Stomach (tissue), 8 donors: ENCODE measurements at regions not wholly inside any gene's neighbourhood (a gene's known extent, or its start where the extent isn't known, plus 50 kb on each side); places are given as distances from the start of the nearest gene placed in this dataset.

Experiments used
- DNase-seq, 2 donors: peaks; one replicate each; pipeline versions ENCODE4 v3.0.0 to v3.0.0-alpha.2; 2013 to 2019
- H3K27ac ChIP-seq, 5 donors: fragments of 200-600 bp in 4 of 5; sonication (generic) in 4 of 5; one replicate each; pipeline ENCODE4 v1.5.1; 2013 to 2019; ENCODE audit warnings: mild to moderate bottlenecking in 1 of 5, moderate library complexity in 1 of 5
- H3K27me3 ChIP-seq, 3 donors: fragments of 200-600 bp; sonication (generic); one replicate each; pipeline ENCODE4 v1.5.1; 2017 to 2019; ENCODE audit warnings: mixed run types in 1 of 3
- H3K36me3 ChIP-seq, 4 donors: fragments of 200-600 bp; sonication (generic); 1 replicate in 3 of 4; 2 replicates in 1 of 4; pipeline ENCODE4 v1.5.1; 2016 to 2019
- H3K4me1 ChIP-seq, 4 donors: fragments of 200-600 bp; sonication (generic); one replicate each; pipeline ENCODE4 v1.5.1; 2016 to 2019
- H3K4me3 ChIP-seq, 4 donors: fragments of 200-600 bp; sonication (generic) in 3 of 4; one replicate each; pipeline ENCODE4 v1.5.1; 2016 to 2019; ENCODE audit warnings: mild to moderate bottlenecking in 1 of 4
- H3K9me3 ChIP-seq, 4 donors: fragments of 200-600 bp; sonication (generic); one replicate each; pipeline ENCODE4 v1.5.1; 2016 to 2019
- CTCF ChIP-seq, 7 experiments: fragments of 450-650 bp in 4 of 7; fragments of 200-600 bp in 3 of 7; sonication (generic) in 3 of 7; IDR thresholded peaks; one replicate each; pipeline ENCODE4 v1.5.1; 2016 to 2019; ENCODE audit warnings: antibody characterized with exemption in 7 of 7, control low read depth in 2 of 7, mild to moderate bottlenecking in 1 of 7
- EP300 ChIP-seq: sonication (generic); formaldehyde crosslinking; IDR thresholded peaks from one replicate; pipeline ENCODE4 v1.6.1; 2017; ENCODE audit warnings: antibody characterized with exemption
- POLR2A ChIP-seq, 4 donors: fragments of 450-650 bp; IDR thresholded peaks; one replicate each; pipeline ENCODE4 v1.6.1; 2016; ENCODE audit warnings: antibody characterized with exemption in 4 of 4, control low read depth in 2 of 4, mild to moderate bottlenecking in 1 of 4, moderate library complexity in 1 of 4
- POLR2AphosphoS5 ChIP-seq, 3 donors: sonication (generic); formaldehyde crosslinking; IDR thresholded peaks; one replicate each; pipeline ENCODE4 v1.6.1; 2016; ENCODE audit warnings: antibody characterized with exemption in 3 of 3
- WGBS, 5 donors: extraction: QIAGEN DNeasy Blood & Tissue Kit in 3 of 5; methylation state at CpG; one replicate each; pipeline versions ENCODE4 v1.1.5 to v1.1.7; 2013 to 2018; 5-methylcytosine and 5-hydroxymethylcytosine counted together
- intact Hi-C: fragments of 100-400 bp; cut with DNase I; formaldehyde crosslinking; loops from one replicate; pipeline ENCODE4 v1.15.1; 2023; ENCODE audit warnings: low total_unique reads
- donor health status: healthy with polysubstance abuse.
- donor health status: Bipolar disorder and iron deficiency.
- donor health status: healthy.

- intact Hi-C loops: no loop called here
- no peak for DNase-seq
- no peaks in the 10 kb centered on the region for H3K36me3 ChIP-seq
- TF ChIP-seq POLR2AphosphoS5 (IDR thresholded peaks at IDR 0.05) (no peak), POLR2A (IDR thresholded peaks at IDR 0.05) (no peak)
- WGBS, 5 donors: 57 to 82% (median 74%) methylated on average over 4 of the region's 4 CpGs
- H3K4me3 ChIP-seq: no peak overlapping the region
- no peaks in the 10 kb centered on the region for H3K9me3 ChIP-seq
- no peaks in the 10 kb centered on the region for H3K27me3 ChIP-seq
- peaks cover 0 to 31% (median 14%) of the 10 kb centered on the region in 4 donors for H3K4me1 ChIP-seq
- H3K27ac ChIP-seq: no peak overlapping the region
Measured at GRCh38 chr3:66747696-66748095, 246.9 kb upstream of the LRIG1 start.

- Histone ChIP-seq H3K4me1 (peaks cover 0 to 37% (median 16%) of the 10 kb centered on the region in 4 donors), H3K36me3 (no peaks in the 10 kb centered on the region), H3K9me3 (no peaks in the 10 kb centered on the region), H3K27ac (no peak overlapping the region), H3K4me3 (no peak overlapping the region), H3K27me3 (no peaks in the 10 kb centered on the region)
- intact Hi-C loops: no loop called here
- no peak for TF ChIP-seq POLR2A (IDR thresholded peaks at IDR 0.05)
- no peak for TF ChIP-seq CTCF (IDR thresholded peaks at IDR 0.05)
- no peak for TF ChIP-seq EP300
- TF ChIP-seq POLR2AphosphoS5 (IDR thresholded peaks at IDR 0.05): no peak
- no peak for DNase-seq
- 65 to 81% (median 79%) methylated on average over 2 of the region's 2 CpGs for WGBS, 5 donors
Measured at GRCh38 chr3:66748175-66748876, 247.5 kb upstream of the LRIG1 start.

- Histone ChIP-seq H3K27ac (peak overlapping the region in 4 of 5 donors; percentile 4 to 60 (median 24)), H3K27me3 (no peaks in the 10 kb centered on the region), H3K36me3 (no peaks in the 10 kb centered on the region), H3K4me3 (no peak overlapping the region), H3K9me3 (no peaks in the 10 kb centered on the region), H3K4me1 (peaks cover 0 to 50% (median 22%) of the 10 kb centered on the region in 4 donors)
- 78 to 88% (median 84%) methylated on average over 3 of the region's 3 CpGs for WGBS, 5 donors
- no peak for TF ChIP-seq POLR2AphosphoS5 (IDR thresholded peaks at IDR 0.05)
- TF ChIP-seq CTCF (IDR thresholded peaks at IDR 0.05): no peak
- no peak for TF ChIP-seq POLR2A (IDR thresholded peaks at IDR 0.05)
- TF ChIP-seq EP300: no peak
- intact Hi-C loops: no loop called here
- no peak for DNase-seq
Measured at GRCh38 chr3:66751842-66752241, 246.3 kb upstream of the KBTBD8 start.

- intact Hi-C loops: no loop called here
- peak overlapping the region in 2 of 5 donors; percentile 29 to 33 for H3K27ac ChIP-seq
- TF ChIP-seq POLR2AphosphoS5 (IDR thresholded peaks at IDR 0.05): peak in 1 of 3 donors; percentile 43
- no peak for TF ChIP-seq CTCF (IDR thresholded peaks at IDR 0.05)
Measured at GRCh38 chr3:66753670-66754069, 244.4 kb upstream of the KBTBD8 start.

GRCh38 chr3:66754613-66755012, 243.5 kb upstream of the KBTBD8 start:
- Histone ChIP-seq H3K4me3 (no peak overlapping the region), H3K9me3 (no peaks in the 10 kb centered on the region), H3K4me1 (peaks cover 0 to 40% (median 19%) of the 10 kb centered on the region in 4 donors), H3K27me3 (no peaks in the 10 kb centered on the region), H3K27ac (peak overlapping the region in 1 of 5 donors; percentile 43), H3K36me3 (no peaks in the 10 kb centered on the region)
- DNase-seq: no peak
- intact Hi-C loops: no loop called here
- WGBS, 5 donors: 78 to 90% (median 88%) methylated on average over 7 of the region's 7 CpGs
- no peak for TF ChIP-seq POLR2A (IDR thresholded peaks at IDR 0.05)
- TF ChIP-seq EP300: no peak
- no peak for TF ChIP-seq POLR2AphosphoS5 (IDR thresholded peaks at IDR 0.05)
- TF ChIP-seq CTCF (IDR thresholded peaks at IDR 0.05): no peak

More at GRCh38 chr3:66753670-66754069, 244.4 kb upstream of the KBTBD8 start:
- no peak for DNase-seq
- H3K36me3 ChIP-seq: no peaks in the 10 kb centered on the region
- no peak overlapping the region for H3K4me3 ChIP-seq
- H3K9me3 ChIP-seq: no peaks in the 10 kb centered on the region
- no peaks in the 10 kb centered on the region for H3K27me3 ChIP-seq
- peaks cover 0 to 40% (median 19%) of the 10 kb centered on the region in 4 donors for H3K4me1 ChIP-seq
